ENCODE measurements at regions not wholly inside any gene's neighbourhood (a gene's known extent, or its start where the extent isn't known, plus 50 kb on each side); places are given as distances from the start of the nearest gene placed in this dataset.

- Histone ChIP-seq H3K4me1 (ENCODE audit: control insufficient read depth in 2 of 2, insufficient read depth in 1 of 2, low read depth in 1 of 2, low read length in 2 of 2) (peaks cover 3% of the 10 kb centered on the region in 2 donors), H4K8ac (ENCODE audit: low read depth, low read length) (no peak overlapping the region), H3K36me3 (replicated peaks in 1 of 2; ENCODE audit: control insufficient read depth in 2 of 2, insufficient read depth in 2 of 2, low read length in 2 of 2) (no peaks in the 10 kb centered on the region), H4K91ac (ENCODE audit: low read depth, low read length, poor library complexity) (no peak overlapping the region), H2AK5ac (ENCODE audit: low read depth, low read length) (no peak overlapping the region), H3K4me3 (ENCODE audit: low read length in 2 of 2) (no peak overlapping the region), H3K23ac (ENCODE audit: low read depth, low read length, poor library complexity) (no peak overlapping the region), H2BK5ac (ENCODE audit: low read length) (no peak overlapping the region), H3K27me3 (ENCODE audit: control insufficient read depth in 3 of 3, insufficient read depth in 3 of 3, low read depth in 1 of 3, low read length in 3 of 3) (no peaks in the 10 kb centered on the region), H3K9ac (ENCODE audit: low read depth, low read length, poor library complexity) (no peak overlapping the region), H3K18ac (ENCODE audit: low read length) (no peak overlapping the region), H2BK120ac (ENCODE audit: low read depth, low read length) (no peak overlapping the region), H2BK15ac (ENCODE audit: low read length) (no peak overlapping the region), H2BK12ac (ENCODE audit: low read length) (no peak overlapping the region), H3K4me2 (ENCODE audit: insufficient read depth, low read length, poor library complexity, severe bottlenecking) (no peak overlapping the region), H3K14ac (ENCODE audit: low read length) (no peak overlapping the region), H2AFZ (ENCODE audit: low read length) (no peak overlapping the region), H3K79me1 (ENCODE audit: low read depth, low read length) (no peaks in the 10 kb centered on the region), H3K27ac (replicated peaks; ENCODE audit: low read length) (no peak overlapping the region), H3K4ac (ENCODE audit: low read length) (no peak overlapping the region), H3K9me3 (replicated peaks in 1 of 2; ENCODE audit: control insufficient read depth in 2 of 2, insufficient read depth in 1 of 2, low read depth in 1 of 2, low read length in 2 of 2) (peaks cover 0 to 3% of the 10 kb centered on the region in 2 donors)
- DNase-seq (ENCODE audit: low spot score) = no peak
These were observed 154.9 kb downstream of the LNPK start for GRCh38 chr2:175847128-175847527.

GRCh38 chr2:175844169-175844568 is 157.9 kb downstream of the LNPK start:
- WGBS, 2 donors (ENCODE audit: extremely low coverage in 2 of 2, insufficient read length in 2 of 2, insufficient replicate concordance in 1 of 2) = no CpG with 5 or more reads among the region's 1 CpG
- Histone ChIP-seq H3K9me3 (replicated peaks in 1 of 2; ENCODE audit: control insufficient read depth in 2 of 2, insufficient read depth in 1 of 2, low read depth in 1 of 2, low read length in 2 of 2) (peaks cover 0 to 3% of the 10 kb centered on the region in 2 donors), H2AK5ac (ENCODE audit: low read depth, low read length) (no peak overlapping the region), H4K91ac (ENCODE audit: low read depth, low read length, poor library complexity) (no peak overlapping the region), H3K36me3 (replicated peaks in 1 of 2; ENCODE audit: control insufficient read depth in 2 of 2, insufficient read depth in 2 of 2, low read length in 2 of 2) (no peaks in the 10 kb centered on the region), H3K18ac (ENCODE audit: low read length) (no peak overlapping the region), H3K79me1 (ENCODE audit: low read depth, low read length) (no peaks in the 10 kb centered on the region), H3K27ac (replicated peaks; ENCODE audit: low read length) (no peak overlapping the region), H3K23ac (ENCODE audit: low read depth, low read length, poor library complexity) (no peak overlapping the region), H2BK15ac (ENCODE audit: low read length) (no peak overlapping the region), H2BK5ac (ENCODE audit: low read length) (no peak overlapping the region), H3K4ac (ENCODE audit: low read length) (no peak overlapping the region), H3K4me2 (ENCODE audit: insufficient read depth, low read length, poor library complexity, severe bottlenecking) (no peak overlapping the region), H3K14ac (ENCODE audit: low read length) (no peak overlapping the region), H2BK120ac (ENCODE audit: low read depth, low read length) (no peak overlapping the region), H2AFZ (ENCODE audit: low read length) (no peak overlapping the region), H4K8ac (ENCODE audit: low read depth, low read length) (no peak overlapping the region), H3K4me3 (ENCODE audit: low read length in 2 of 2) (no peak overlapping the region), H2BK12ac (ENCODE audit: low read length) (no peak overlapping the region), H3K9ac (ENCODE audit: low read depth, low read length, poor library complexity) (no peak overlapping the region), H3K27me3 (ENCODE audit: control insufficient read depth in 3 of 3, insufficient read depth in 3 of 3, low read depth in 1 of 3, low read length in 3 of 3) (no peaks in the 10 kb centered on the region), H3K4me1 (ENCODE audit: control insufficient read depth in 2 of 2, insufficient read depth in 1 of 2, low read depth in 1 of 2, low read length in 2 of 2) (peaks cover 3% of the 10 kb centered on the region in 2 donors)
- no peak for DNase-seq (ENCODE audit: low spot score)

DNA sequence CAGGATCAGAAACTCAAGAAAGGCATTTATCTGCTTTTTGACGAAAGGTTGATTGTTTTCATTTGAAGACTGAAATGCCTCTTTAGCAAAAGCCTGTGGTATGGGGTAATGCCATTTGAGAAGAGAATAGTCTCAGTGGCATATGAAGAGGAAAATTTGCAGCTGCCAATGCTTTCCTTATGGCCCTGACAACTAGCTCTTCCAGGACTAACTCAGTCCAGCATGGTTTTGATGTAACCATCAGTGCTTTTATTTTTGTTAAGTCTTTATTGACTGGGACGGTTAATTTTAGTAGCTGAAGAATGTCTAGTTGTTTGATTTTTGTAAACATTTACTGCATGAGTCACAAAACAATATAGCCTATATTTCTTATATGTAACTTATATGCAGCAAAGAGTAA is 158.4 kb downstream of the LNPK start:
- Histone ChIP-seq H3K4me2 (ENCODE audit: insufficient read depth, low read length, poor library complexity, severe bottlenecking) (no peak overlapping the region), H2BK120ac (ENCODE audit: low read depth, low read length) (no peak overlapping the region), H3K36me3 (replicated peaks in 1 of 2; ENCODE audit: control insufficient read depth in 2 of 2, insufficient read depth in 2 of 2, low read length in 2 of 2) (no peaks in the 10 kb centered on the region), H3K14ac (ENCODE audit: low read length) (no peak overlapping the region), H2AFZ (ENCODE audit: low read length) (peak overlapping the region; percentile 19), H3K9me3 (replicated peaks in 1 of 2; ENCODE audit: control insufficient read depth in 2 of 2, insufficient read depth in 1 of 2, low read depth in 1 of 2, low read length in 2 of 2) (peaks cover 0 to 3% of the 10 kb centered on the region in 2 donors), H3K27me3 (ENCODE audit: control insufficient read depth in 3 of 3, insufficient read depth in 3 of 3, low read depth in 1 of 3, low read length in 3 of 3) (no peaks in the 10 kb centered on the region), H2BK5ac (ENCODE audit: low read length) (no peak overlapping the region), H4K8ac (ENCODE audit: low read depth, low read length) (no peak overlapping the region), H3K79me1 (ENCODE audit: low read depth, low read length) (no peaks in the 10 kb centered on the region), H2AK5ac (ENCODE audit: low read depth, low read length) (no peak overlapping the region), H4K91ac (ENCODE audit: low read depth, low read length, poor library complexity) (no peak overlapping the region), H3K18ac (ENCODE audit: low read length) (no peak overlapping the region), H3K4me1 (ENCODE audit: control insufficient read depth in 2 of 2, insufficient read depth in 1 of 2, low read depth in 1 of 2, low read length in 2 of 2) (peaks cover 3% of the 10 kb centered on the region in 2 donors), H3K4ac (ENCODE audit: low read length) (no peak overlapping the region), H3K4me3 (ENCODE audit: low read length in 2 of 2) (no peak overlapping the region), H3K27ac (replicated peaks; ENCODE audit: low read length) (no peak overlapping the region), H3K9ac (ENCODE audit: low read depth, low read length, poor library complexity) (no peak overlapping the region), H2BK15ac (ENCODE audit: low read length) (no peak overlapping the region), H2BK12ac (ENCODE audit: low read length) (no peak overlapping the region), H3K23ac (ENCODE audit: low read depth, low read length, poor library complexity) (no peak overlapping the region)
- WGBS, 2 donors (ENCODE audit: extremely low coverage in 2 of 2, insufficient read length in 2 of 2, insufficient replicate concordance in 1 of 2) = no CpG with 5 or more reads among the region's 2 CpGs
- no peak for DNase-seq (ENCODE audit: low spot score)

DNA sequence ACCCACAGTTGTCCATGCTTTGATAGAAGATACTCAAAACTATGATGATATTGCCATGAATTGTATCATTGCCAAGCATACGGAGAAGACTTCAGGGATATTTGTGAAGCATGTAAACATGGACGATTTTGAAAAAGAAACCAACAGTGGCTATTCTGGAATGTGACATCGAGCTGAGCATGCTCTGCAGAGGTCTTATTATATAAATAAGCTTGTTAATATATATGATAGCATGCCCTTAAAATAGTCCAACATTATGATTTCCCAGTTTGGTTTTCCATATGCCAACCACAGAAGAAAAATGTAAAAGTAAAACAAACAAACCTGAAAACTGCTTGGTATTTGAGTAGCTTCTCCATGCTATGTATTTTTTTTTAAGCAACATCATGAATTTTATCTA is 159.1 kb downstream of the LNPK start:
- Histone ChIP-seq H3K4me2 (ENCODE audit: insufficient read depth, low read length, poor library complexity, severe bottlenecking) (no peak overlapping the region), H3K9me3 (replicated peaks in 1 of 2; ENCODE audit: control insufficient read depth in 2 of 2, insufficient read depth in 1 of 2, low read depth in 1 of 2, low read length in 2 of 2) (peaks cover 0 to 3% of the 10 kb centered on the region in 2 donors), H3K23ac (ENCODE audit: low read depth, low read length, poor library complexity) (no peak overlapping the region), H2BK12ac (ENCODE audit: low read length) (no peak overlapping the region), H2BK120ac (ENCODE audit: low read depth, low read length) (no peak overlapping the region), H4K91ac (ENCODE audit: low read depth, low read length, poor library complexity) (no peak overlapping the region), H3K18ac (ENCODE audit: low read length) (no peak overlapping the region), H3K4ac (ENCODE audit: low read length) (no peak overlapping the region), H3K27me3 (ENCODE audit: control insufficient read depth in 3 of 3, insufficient read depth in 3 of 3, low read depth in 1 of 3, low read length in 3 of 3) (no peaks in the 10 kb centered on the region), H3K14ac (ENCODE audit: low read length) (no peak overlapping the region), H3K4me3 (ENCODE audit: low read length in 2 of 2) (no peak overlapping the region), H4K8ac (ENCODE audit: low read depth, low read length) (no peak overlapping the region), H2BK15ac (ENCODE audit: low read length) (no peak overlapping the region), H2AFZ (ENCODE audit: low read length) (no peak overlapping the region), H3K36me3 (replicated peaks in 1 of 2; ENCODE audit: control insufficient read depth in 2 of 2, insufficient read depth in 2 of 2, low read length in 2 of 2) (no peaks in the 10 kb centered on the region), H3K27ac (replicated peaks; ENCODE audit: low read length) (no peak overlapping the region), H2AK5ac (ENCODE audit: low read depth, low read length) (no peak overlapping the region), H3K9ac (ENCODE audit: low read depth, low read length, poor library complexity) (no peak overlapping the region), H2BK5ac (ENCODE audit: low read length) (no peak overlapping the region), H3K79me1 (ENCODE audit: low read depth, low read length) (no peaks in the 10 kb centered on the region), H3K4me1 (ENCODE audit: control insufficient read depth in 2 of 2, insufficient read depth in 1 of 2, low read depth in 1 of 2, low read length in 2 of 2) (peaks cover 3% of the 10 kb centered on the region in 2 donors)
- no peak for DNase-seq (ENCODE audit: low spot score)
- no CpG with 5 or more reads among the region's 3 CpGs for whole genome bisulfite sequencing, 2 donors (ENCODE audit: extremely low coverage in 2 of 2, insufficient read length in 2 of 2, insufficient replicate concordance in 1 of 2)

Data from neuronal stem cell (in vitro differentiated cells).